NCI-H2029 treated with DMSO at 0.1 percent for 48 hours (cell line): ENCODE measurements at regions not wholly inside any gene's neighbourhood (a gene's known extent, or its start where the extent isn't known, plus 50 kb on each side); places are given as distances from the start of the nearest gene placed in this dataset.
"Not testable (repeated sequence)": the region's sequence is repeated elsewhere in the genome, so short reads cannot be mapped to it uniquely, and the experiment has no call there.

Experiments
- DNase-seq: peaks from one replicate; lab custom pipeline; 2025; lab: John Stamatoyannopoulos, UW

DNA sequence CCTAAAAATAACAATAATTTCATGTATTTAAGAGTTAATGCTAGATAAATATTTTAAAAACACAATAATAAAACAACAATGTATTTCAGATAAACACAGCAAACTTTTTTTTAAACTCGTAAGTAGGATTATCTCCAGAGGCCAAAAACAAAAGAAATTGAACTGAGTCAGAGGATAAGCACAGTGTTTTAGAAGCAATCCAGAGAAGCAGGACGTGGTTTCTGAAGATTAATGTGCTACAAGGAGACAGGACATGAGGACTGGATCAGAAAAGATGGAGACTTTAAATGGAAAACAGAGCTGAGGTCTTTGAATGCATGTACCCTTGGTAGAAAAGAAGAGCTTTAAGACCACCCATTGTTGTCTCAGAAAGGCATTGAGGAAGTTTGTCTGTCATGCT lies 491.2 kb upstream of the TLE4 start:
- no peak for DNase-seq

DNA sequence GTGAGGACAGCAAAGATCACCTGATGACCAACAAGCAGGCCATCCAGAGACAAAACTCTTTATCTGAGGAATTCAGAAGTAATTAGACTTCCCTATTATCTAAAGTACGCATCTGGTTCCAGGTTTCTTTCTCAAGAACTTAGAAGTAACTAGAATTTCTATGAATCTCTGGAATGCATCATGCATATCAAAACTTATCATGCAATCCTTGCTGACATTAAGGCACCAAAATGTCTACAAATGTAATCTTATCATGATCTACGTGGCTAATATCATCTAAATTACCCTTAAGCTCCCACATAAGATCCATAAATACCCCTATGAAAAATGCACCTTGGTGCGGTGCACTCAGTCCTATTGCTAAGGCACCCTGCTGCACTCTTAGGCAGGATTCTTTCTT lies 488.1 kb upstream of the TLE4 start:
- no peak for DNase-seq

DNA sequence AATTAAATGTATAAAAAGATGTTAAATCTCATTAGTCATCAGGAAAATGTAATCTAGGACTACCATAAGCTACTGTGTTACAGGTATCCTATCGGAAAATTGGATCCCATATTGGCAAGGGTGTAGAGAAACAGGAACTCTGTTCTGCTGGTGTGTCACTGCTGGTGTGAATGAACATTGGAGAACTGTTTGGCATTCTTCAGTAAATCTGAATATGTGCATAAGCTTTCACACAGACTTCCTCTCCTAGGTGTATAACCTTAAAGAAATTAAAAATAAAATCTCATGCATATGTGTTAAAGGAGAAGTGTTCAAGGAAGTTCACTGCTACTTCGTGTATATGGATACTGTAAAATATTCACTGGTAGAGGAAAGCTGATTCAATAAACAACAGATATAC lies 484.6 kb upstream of the TLE4 start:
- DNase-seq: no peak

DNA sequence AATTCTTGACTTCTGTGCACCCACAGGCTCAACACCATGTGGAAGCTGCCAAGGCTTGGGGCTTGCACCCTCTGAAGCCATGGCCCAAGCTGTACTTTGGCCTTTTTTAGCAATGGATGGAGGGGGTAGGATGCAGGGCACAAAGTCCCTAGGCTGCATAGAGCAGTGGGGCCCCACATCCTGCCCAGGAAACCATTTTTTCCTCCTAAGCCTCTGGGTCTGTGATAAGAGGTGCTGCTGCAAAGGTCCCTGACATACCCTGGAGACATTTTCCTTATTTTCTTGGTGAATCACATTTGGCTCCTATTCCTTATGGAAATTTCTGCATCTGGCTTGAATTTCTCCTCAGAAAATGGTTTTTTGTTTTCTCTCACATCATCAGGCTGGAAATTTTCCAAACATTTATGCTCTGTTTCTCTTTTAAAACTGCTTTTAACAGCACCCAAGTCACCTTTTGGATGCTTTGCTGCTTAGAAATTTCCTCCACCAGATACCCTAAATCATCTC lies 482.7 kb upstream of the TLE4 start:
- DNase-seq: no peak

DNA sequence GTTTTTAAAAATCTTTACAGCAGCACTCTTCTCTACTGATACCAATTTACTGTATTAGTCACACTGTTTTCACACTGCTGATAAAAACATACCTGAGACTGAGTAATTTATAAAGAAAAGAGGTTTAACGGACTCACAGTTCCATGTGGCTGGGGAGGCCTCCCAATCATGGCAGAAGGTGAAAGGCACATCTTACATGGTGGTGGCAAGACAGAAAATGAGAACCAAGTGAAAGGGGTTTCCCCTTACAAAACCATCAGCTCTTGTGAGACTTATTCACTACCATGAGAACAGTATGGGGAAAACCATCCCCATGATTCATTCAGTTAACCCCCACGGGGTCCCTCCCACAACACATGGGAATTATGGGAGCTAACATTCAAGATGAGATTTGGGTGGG lies 481.9 kb upstream of the TLE4 start:
- DNase-seq: not testable (repeated sequence)

DNA sequence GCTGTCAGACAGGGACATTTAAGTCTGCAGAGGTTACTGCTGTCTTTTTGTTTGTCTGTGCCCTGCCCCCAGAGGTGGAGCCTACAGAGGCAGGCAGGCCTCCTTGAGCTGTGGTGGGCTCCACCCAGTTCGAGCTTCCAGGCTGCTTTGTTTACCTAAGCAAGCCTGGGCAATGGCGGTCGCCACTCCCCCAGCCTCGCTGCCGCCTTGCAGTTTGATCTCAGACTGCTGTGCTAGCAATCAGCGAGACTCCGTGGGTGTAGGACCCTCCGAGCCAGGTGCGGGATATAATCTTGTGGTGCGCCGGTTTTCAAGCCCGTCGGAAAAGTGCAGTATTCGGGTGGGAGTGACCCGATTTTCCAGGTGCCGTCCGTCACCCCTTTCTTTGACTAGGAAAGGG lies 468.5 kb upstream of the TLE4 start:
- DNase-seq: not testable (repeated sequence)

DNA sequence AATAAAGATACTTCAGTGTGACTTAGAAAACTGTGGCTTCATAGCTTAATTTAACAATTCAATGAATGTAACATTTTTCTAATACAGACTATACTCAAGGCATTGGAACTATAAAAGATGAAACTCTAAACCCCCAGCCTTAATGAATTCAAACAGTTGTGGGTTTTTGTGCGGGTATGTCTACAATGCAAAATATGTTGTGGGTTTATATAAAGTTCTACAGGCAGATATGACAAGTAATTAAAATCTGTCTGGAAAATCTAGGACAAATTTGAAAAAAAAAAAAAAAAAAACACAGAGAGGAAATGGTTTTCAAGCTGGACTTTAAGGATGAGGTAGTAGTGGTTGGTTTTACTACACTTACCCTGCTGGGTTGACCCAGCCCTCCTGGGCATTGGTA lies 467.5 kb upstream of the TLE4 start:
- no peak for DNase-seq

DNA sequence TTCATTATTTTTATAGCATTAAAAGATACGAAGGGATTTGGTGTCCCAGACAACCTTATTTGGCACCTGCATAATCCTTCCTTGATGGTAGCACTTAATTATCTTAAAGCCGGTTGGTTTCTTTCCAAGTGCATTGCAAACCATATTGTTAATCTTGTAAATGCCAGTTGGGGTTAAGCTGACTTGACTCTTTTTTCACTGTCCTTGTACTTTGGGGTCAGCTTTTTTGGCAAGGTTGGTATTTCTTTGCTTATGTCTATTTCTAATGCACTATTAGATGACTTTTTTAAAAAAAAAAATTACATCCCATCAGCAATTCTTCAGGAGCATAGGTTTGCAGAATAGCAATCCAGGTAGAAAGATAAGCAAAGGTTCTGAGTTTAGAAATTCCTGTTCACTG lies 466.8 kb upstream of the TLE4 start:
- no peak for DNase-seq

DNA sequence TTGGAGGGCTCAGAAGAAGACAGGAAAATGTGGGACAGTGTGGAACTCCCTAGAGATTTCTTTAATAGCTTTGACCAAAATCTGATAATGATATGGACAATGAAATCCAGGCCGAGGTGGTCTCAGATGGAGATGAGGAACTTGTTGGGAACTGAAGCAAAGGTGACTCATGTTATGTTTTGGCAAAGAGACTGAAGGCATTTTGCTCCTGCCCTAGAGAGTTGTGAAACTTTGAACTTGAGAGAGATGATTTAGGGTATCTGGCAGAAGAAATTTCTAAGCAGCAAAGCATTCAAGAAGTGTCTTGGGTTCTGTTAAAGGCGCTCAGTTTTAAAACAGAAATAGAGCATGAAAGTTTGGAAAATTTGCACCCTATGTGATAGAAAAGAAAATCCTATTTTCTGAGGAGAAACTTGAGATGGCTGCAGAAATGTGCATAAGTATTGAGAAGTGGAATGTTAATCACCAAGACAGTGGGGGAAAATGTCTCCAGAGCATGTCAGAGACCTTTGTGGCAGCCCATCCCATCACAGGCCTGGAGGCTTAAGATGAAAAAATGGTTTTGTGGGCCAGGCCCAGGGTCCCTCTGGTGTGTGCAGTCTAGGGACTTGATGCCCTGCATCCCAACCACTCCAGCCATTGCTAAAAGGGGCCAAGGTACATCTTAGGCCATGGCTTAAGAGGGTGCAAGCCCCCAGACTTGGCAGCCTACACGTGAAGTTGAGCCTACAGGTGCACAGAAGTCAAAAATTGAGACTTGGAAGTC lies 463.7 kb upstream of the TLE4 start:
- DNase-seq: no peak

DNA sequence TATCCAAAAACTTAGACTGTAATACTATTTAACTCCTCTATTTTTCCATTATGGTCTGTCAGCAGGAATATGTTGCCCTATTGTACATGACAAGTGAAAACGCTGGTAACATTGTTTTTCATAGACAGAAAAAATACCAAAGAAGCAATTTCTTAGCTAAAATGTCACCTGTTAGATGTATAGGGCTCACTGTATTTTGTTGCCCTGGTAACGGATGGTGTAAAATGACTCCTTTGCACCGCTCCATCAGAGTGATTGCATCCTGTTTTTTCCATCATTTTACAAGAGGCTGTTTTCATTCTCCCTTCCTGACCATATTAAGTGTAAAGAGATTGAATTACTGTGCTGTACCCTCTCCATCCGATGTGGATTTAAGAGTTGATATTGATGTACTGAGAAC lies 460.1 kb upstream of the TLE4 start:
- DNase-seq: no peak

DNA sequence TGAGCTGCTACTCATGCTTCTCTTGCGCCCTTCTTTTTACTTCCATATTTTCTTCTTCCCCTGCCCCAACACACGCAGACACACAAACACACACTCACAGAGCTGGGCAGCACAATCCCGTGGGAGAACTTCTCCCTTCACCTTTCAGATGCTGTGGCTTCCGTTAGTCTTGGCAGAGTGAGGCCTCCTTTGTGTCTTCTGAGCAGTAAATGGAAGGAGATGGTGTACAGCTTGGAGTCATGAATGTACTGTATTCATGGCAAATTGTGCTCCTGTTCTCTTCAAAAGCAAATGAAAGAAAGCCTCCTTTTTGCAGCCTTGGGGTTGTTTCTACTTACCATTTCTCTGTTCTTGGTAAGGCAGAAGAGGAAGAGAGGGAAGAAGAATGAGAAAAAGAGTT lies 456.6 kb upstream of the TLE4 start:
- DNase-seq: no peak

DNA sequence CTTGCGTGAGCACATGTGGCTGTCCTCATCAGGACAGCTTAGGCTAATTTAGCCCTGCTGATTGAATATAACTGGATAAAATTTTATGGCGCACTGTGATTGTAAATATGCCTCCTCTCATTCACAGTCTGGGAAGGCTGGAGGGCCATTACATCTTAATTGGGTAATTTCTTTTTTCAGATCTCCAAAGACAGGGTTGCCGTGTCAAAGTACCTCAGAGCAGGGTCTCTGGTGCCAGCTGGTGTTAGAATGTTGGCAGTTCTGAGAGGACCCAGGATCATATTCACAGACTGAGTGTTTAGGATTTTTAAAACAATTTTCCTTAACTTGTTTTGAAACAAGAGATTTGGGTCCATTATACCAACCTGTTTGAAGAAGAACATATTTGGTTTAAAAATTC lies 455.7 kb upstream of the TLE4 start:
- DNase-seq: no peak

DNA sequence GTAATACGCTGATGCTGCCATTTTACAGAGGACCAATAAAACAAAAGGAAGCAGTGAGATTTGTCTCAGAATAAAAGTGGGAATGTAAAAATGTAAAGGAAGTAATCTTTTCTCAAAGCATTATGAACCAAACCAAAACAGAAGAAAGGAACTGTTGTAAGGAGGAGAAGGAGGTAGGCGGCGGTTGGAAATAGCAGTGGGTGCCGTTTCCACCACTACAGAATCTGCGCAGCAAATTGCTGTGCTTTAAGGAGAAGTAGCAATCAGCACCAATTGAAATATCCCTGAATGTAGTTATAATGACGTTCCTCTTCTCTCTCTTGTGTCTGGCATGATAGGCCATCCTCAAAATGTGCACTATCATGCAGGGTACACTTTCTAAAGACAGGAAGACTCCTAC lies 455.1 kb upstream of the TLE4 start:
- no peak for DNase-seq

DNA sequence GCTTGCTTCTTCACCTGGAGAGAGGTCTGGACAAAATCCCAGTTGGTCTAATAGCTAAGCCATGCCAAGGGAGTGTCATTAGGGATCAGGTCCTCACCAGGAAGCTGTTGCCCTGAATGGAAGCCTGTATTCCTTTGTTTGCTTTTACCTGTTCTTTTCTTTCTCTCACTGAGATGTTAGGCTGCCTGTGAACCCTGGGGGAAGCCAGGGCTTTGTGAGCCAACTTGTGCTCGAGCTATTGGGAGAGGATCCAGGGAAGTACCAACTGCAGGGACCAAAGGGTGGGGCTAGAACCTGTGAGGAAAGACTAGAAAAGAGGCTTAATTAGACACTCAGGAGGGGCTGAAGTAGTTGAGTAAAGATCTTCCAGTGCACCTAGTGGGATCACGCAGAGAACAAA lies 451.2 kb upstream of the TLE4 start:
- peak; percentile 78 for DNase-seq

DNA sequence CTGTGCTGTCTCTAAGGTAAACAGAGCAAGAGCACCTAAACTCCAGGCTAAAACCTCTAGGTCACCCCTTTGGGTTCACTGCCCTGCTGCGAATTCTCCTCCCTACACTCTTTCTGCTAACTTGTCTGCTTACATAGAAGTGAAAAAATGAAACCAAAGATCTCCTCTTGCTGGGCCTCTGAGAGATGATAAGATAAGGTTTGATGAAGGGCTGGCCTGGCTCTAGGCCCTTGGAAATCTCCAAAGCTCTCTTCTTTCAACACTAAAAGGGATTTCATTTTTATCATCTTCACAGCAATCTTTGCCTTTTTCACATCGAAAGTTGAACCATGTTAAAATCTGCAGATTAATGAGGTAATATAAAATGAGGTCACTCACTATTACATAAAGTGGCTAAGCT lies 450.8 kb upstream of the TLE4 start:
- DNase-seq: no peak

DNA sequence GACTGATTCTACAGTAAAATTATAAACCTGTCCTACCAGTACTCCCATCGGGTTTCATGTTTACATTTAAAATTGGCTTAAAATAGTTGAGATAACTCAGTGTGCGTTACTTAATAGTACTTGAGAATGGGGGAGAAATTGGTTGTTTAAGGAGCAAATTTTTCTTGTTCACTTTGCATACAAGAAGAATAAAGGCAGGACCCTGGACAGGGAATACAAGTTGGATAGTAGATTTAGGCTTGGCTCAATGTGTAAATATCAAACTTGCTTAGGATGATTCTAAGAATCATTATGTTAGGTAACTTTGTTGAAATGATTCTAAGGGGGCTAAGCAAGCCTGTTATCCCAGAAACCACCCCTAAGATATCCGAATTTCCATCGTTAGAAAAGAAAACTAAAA lies 448.4 kb upstream of the TLE4 start:
- no peak for DNase-seq

DNA sequence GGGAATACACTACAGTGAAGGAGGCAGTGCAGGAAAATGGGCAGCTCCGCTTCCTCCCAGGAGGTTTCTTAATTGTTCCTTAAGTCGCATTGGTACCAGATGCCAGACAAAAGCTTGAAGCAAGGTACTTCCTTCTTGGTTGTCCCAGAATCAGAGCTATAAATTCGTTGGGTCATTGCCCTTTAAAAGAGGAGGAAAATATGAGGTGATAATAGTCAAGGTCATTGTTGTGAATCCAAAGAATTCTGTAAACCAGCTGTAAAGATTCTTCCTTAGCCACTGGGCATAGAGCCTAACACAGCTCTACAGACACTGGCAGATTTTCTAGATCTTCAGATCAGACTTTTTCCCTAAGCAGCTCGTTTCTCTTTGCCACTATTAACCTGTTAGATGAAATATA lies 444.1 kb upstream of the TLE4 start:
- no peak for DNase-seq

DNA sequence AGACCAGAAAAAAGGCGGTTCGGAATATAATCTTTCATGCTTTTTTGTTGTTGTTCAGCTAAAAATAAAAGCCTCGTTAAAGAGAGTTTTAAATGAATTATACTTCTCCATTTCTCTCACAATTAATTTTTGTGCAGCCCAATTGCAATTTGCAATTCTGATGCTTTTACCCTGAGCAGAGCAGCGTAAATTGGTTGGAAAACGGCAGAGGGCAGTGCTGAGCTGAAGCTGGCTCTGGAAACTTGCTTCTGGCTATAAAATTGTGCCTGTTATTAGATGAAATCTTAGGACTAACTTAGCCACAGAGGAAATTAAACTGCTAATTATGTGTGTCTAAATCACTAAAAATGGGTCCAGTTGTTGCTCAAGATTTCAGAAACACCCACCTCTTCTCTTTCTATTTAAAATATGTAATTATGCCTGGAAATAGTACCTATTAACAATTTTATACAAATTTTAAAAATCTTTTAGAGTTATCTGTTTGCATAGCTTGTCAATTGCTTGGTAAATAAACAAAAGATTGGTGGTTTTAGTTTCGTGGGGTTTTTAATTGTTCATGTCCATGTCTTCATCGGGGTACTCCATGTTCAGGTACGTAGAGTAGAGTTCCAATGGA lies 441.8 kb upstream of the TLE4 start:
- peak; percentile 41 for DNase-seq

DNA sequence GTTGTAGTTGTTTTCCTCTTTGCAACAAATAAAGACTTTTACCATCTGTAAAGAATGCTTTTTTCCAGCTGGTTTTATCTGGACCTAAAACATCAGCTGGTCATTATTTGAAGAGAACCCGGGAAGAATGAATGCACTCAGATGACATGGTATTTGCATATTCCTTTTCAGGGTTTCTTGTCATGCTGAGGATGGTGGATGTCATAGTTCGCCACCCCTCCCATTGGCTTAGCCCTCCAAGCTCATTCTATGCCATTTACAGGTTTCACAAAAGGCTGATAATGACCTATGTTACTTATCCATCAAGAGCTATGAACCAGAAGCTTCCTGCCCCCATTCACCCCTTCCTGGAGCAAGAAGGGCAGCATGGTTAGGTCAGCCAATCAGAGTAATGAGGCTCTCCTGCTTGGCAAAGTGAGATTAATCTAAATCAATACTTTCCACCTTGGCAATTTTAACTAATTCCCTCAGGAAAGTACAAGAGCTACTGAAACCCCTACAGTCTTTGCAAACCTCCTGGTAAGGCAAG lies 440.5 kb upstream of the TLE4 start:
- DNase-seq: no peak

DNA sequence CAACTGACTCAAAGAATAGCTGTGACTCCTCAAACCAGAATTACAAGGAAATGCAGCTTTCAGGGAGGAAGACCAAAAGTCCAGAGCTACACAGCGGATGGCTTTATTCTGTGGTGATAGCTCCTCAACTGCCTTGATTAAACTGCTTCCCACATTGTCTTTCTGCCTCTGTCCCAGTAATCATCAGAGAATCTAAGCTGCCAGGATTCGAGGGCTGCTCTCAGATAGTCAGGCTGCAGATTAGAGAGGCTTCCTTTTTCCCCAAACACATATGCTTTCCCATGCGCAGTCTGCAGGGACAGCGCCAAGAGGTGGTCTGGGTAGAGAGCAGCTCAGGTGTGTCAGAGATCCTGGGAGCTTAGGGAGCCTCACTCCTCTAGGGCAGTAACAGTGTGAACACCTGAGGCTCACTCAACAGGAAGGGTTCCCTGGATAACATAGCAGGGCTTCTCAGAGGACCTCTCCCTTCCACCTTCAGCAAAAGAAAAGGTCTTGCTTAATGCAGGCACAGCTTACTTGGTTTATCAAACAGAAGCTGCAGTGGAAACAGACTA lies 439.9 kb upstream of the TLE4 start:
- no peak for DNase-seq

DNA sequence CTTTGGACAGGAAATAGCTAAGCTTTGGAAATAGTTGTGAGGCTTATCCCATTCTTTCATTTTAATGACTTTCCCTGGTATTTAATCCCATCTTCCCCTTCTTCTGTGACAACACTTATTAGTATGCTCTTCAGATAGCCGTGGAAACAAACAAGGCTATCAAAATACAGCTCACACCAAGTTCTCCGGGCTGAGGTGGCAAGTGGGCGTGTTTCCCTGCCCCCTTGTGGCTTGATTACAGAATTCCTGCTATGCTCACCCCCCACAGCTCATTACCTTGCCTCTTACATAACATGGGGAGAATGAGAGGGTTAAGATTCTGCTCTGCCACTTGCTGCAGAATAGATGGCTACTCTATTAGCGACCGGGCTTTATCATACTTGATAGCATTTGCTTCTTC lies 437.1 kb upstream of the TLE4 start:
- peak; percentile 1 for DNase-seq

DNA sequence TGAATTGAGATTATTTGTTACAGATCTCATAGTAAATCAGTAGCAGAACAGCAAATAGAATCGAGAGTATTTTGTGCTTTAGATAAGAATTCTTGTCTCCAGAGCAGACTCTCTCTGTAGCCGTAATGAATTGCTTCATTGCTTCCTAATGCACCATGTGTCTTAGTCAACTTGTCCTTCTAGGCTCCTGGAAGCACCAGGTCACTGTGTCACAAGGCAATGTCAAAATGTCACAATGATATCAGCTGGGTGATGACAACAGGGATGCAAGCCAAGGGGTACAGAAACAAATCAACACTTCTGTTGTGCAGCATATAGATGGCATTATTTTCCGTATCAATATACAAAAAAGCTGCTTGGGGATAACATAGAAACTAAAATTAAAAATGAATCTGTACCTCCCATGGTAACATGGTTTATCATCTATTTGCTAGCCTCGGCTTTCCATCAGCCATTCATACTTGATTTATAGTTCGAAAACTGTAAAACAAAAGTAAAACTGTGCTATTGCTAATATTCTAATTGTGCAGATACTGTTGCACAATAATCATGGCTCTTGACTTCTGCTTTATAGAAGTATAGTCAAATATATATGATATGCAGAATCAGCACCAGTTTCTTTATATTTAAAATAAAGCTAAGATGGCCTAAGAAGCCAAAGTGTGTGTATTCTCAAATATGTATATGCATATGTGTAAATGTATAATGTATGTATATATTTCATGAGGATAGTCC lies 435.9 kb upstream of the TLE4 start:
- DNase-seq: no peak

DNA sequence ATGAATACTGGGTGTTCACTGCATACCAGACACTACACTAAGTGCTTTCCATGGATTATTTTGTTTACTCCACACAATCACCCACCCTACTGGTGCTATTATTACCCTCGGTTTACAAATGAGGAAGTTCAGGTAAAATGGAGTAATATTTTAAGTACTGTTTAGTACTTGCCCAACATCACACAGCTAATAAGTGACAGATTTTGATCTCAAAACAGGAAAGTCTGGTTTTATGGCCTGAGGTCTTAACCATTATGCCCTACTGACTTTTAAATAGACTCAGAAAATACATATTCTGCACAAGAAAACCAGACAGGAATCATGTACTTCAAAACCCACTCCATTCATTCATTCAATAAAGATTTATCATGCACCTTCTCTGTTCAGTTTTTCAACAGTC lies 431.0 kb upstream of the TLE4 start:
- no peak for DNase-seq
